Parathyroid adenoma (tissue), 2 donors: ENCODE measurements at regions not wholly inside any gene's neighbourhood (a gene's known extent, or its start where the extent isn't known, plus 50 kb on each side); places are given as distances from the start of the nearest gene placed in this dataset.
A peak's percentile ranks its signal among the peaks of the same experiment; 100 is the strongest.

Experiments used
- H2AFZ ChIP-seq: fragments of 300-600 bp; sonication (generic); one replicate; pipeline ENCODE4 v1.7.0; 2017; ENCODE audit warnings: antibody characterized with exemption, mild to moderate bottlenecking
- H3K27ac ChIP-seq: fragments of 300-600 bp; sonication (generic); one replicate; pipeline ENCODE4 v1.7.0; 2017
- H3K27me3 ChIP-seq: fragments of 300-600 bp; sonication (generic); one replicate; pipeline ENCODE4 v1.7.0; 2017; ENCODE audit warnings: low read length; ENCODE audit not compliant: control insufficient read depth, insufficient read depth
- H3K36me3 ChIP-seq: fragments of 300-600 bp; sonication (generic); one replicate; pipeline ENCODE4 v1.7.0; 2017; ENCODE audit warnings: low read length; ENCODE audit not compliant: control insufficient read depth, insufficient read depth
- H3K4me1 ChIP-seq: fragments of 300-600 bp; sonication (generic); one replicate; pipeline ENCODE4 v1.7.0; 2017; ENCODE audit warnings: control low read depth
- H3K4me2 ChIP-seq: fragments of 300-600 bp; sonication (generic); one replicate; pipeline ENCODE4 v1.7.0; 2017; ENCODE audit warnings: low read length
- H3K4me3 ChIP-seq: fragments of 300-600 bp; sonication (generic); one replicate; pipeline ENCODE4 v1.7.0; 2017; ENCODE audit warnings: low read depth, low read length
- H3K79me2 ChIP-seq: fragments of 300-600 bp; sonication (generic); one replicate; pipeline ENCODE4 v1.7.0; 2017; ENCODE audit warnings: control low read depth
- H3K9ac ChIP-seq: fragments of 300-600 bp; sonication (generic); one replicate; pipeline ENCODE4 v1.7.0; 2017; ENCODE audit warnings: mild to moderate bottlenecking
- H3K9me3 ChIP-seq: fragments of 300-600 bp; sonication (generic); one replicate; pipeline ENCODE4 v1.7.0; 2017; ENCODE audit warnings: low read length; ENCODE audit not compliant: control insufficient read depth
- CTCF ChIP-seq: fragments of 300-600 bp; sonication (generic); IDR thresholded peaks from one replicate; pipeline ENCODE4 v1.7.0; 2017; ENCODE audit warnings: antibody characterized with exemption, mild to moderate bottlenecking
- donor health status: primary hyperparathyroidism.

DNA sequence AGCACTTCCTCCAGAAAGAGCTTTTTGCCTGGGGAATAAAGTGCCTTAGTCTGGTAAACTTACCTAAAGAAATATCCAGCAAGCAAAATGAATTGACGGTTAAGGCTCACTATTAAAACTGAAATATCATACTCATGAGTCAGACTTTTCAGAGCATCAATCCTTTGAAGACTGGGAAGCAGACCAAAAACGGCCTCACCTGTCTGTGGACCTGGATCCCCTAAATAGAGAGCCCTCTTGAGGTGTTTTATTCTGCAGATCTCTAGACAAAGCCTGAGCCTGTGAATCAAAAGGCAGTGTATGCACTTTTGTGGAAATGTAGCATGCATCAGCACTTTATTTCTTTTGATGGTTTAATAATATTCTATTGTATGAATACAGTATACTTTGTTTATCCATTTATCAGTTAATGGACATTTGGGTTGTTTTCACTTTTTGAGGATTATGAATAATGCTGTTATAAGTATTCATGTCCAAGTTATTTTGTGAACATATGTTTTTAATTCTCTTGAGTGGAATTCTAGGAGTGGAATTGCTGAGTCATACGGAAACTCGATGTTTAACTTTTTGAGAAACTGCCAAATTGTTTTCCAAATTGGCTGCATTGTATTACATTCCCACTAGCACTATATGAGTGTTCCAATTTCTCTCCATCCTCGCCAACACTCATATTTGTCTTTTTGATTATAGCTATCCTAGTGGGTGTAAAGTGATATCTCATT lies 449.0 kb upstream of the IGFBP3 start:
- no peaks in the 10 kb centered on the region for H3K9me3 ChIP-seq
- TF ChIP-seq CTCF: no peak
- no peak overlapping the region for H3K4me3 ChIP-seq
- H3K79me2 ChIP-seq: no peaks in the 10 kb centered on the region
- no peak overlapping the region for H3K9ac ChIP-seq
- no peaks in the 10 kb centered on the region for H3K4me1 ChIP-seq
- H3K36me3 ChIP-seq: no peaks in the 10 kb centered on the region
- H3K4me2 ChIP-seq: no peak overlapping the region
- no peak overlapping the region for H2AFZ ChIP-seq
- no peak overlapping the region for H3K27ac ChIP-seq
- H3K27me3 ChIP-seq: no peaks in the 10 kb centered on the region

GRCh38 chr7:46368871-46369270 lies 447.8 kb upstream of the IGFBP3 start:
- H2AFZ ChIP-seq: no peak overlapping the region
- no peaks in the 10 kb centered on the region for H3K27me3 ChIP-seq
- H3K4me3 ChIP-seq: no peak overlapping the region
- H3K4me1 ChIP-seq: no peaks in the 10 kb centered on the region
- no peaks in the 10 kb centered on the region for H3K79me2 ChIP-seq
- H3K9me3 ChIP-seq: no peaks in the 10 kb centered on the region
- H3K36me3 ChIP-seq: no peaks in the 10 kb centered on the region
- no peak for TF ChIP-seq CTCF
- no peak overlapping the region for H3K9ac ChIP-seq
- no peak overlapping the region for H3K4me2 ChIP-seq
- no peak overlapping the region for H3K27ac ChIP-seq

DNA sequence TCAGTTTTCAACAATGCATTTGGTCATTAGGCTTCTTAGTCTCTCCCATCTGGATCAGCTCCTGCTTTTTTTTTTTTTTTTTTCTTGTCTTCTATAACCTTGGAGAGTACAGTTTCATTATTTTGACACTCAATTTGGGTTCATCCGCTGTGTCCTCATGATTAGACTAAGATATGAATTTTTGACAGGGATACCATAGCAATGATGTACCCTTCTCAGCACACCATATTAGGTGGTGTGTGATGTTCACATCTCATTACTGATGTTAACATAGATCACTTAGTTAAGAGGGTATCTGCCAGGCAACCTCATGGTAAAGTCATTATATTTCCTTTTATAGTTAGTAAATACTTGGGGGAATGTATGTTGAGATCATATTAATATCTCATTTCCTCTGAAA lies 445.5 kb upstream of the IGFBP3 start:
- H3K9ac ChIP-seq: no peak overlapping the region
- H3K27ac ChIP-seq: no peak overlapping the region
- H2AFZ ChIP-seq: no peak overlapping the region
- TF ChIP-seq CTCF: no peak
- no peaks in the 10 kb centered on the region for H3K36me3 ChIP-seq
- no peak overlapping the region for H3K4me2 ChIP-seq
- H3K9me3 ChIP-seq: no peaks in the 10 kb centered on the region
- H3K27me3 ChIP-seq: no peaks in the 10 kb centered on the region
- no peaks in the 10 kb centered on the region for H3K4me1 ChIP-seq
- H3K4me3 ChIP-seq: no peak overlapping the region
- no peaks in the 10 kb centered on the region for H3K79me2 ChIP-seq

DNA sequence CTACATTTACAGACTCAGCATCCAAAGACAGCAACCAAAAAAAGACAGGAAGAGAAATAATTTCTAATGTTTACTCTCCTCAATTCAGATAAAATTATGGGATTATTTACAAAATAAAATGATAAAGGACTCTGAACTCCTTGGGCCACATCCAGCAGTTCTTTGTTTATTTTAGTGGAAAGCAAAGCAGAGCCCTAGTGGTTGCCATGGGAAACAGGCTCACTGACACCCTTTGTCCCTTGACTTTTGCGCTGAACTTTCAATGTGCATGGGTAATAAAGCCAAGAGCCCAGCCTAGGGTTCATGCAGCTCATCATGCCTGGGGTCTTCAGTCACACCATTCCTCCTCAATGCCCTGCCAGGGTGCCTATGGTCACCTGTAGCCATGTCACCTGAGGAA lies 442.6 kb upstream of the IGFBP3 start:
- no peak overlapping the region for H3K4me3 ChIP-seq
- H3K27ac ChIP-seq: no peak overlapping the region
- no peak overlapping the region for H3K9ac ChIP-seq
- no peaks in the 10 kb centered on the region for H3K9me3 ChIP-seq
- no peaks in the 10 kb centered on the region for H3K79me2 ChIP-seq
- TF ChIP-seq CTCF: no peak
- peak overlapping the region; percentile 43 for H2AFZ ChIP-seq
- H3K27me3 ChIP-seq: no peaks in the 10 kb centered on the region
- H3K4me1 ChIP-seq: no peaks in the 10 kb centered on the region
- H3K4me2 ChIP-seq: no peak overlapping the region
- no peaks in the 10 kb centered on the region for H3K36me3 ChIP-seq

DNA sequence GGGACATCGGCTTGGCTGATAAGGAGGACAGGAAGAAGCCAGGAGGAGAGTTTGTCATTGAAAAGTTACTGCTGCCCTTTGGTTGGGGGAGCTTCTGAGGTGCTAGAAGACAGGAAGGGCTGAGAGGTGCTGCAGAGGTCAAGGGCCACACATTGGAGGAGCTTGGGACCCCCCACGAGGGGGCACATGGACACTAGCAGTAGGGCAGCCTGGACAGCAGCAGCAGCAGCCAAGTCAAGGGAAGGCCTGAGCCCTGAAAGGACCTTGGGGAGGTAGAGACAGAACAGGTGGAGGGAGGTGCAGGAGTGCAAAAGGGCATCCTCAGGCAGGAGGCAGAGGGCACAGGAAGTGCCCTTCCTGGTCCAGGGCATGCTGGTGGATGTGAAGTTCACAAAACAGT lies 439.7 kb upstream of the IGFBP3 start:
- H3K9ac ChIP-seq: no peak overlapping the region
- H2AFZ ChIP-seq: no peak overlapping the region
- H3K27me3 ChIP-seq: no peaks in the 10 kb centered on the region
- no peaks in the 10 kb centered on the region for H3K4me1 ChIP-seq
- H3K36me3 ChIP-seq: no peaks in the 10 kb centered on the region
- H3K4me2 ChIP-seq: no peak overlapping the region
- H3K79me2 ChIP-seq: no peaks in the 10 kb centered on the region
- H3K4me3 ChIP-seq: no peak overlapping the region
- no peak overlapping the region for H3K27ac ChIP-seq
- no peaks in the 10 kb centered on the region for H3K9me3 ChIP-seq
- TF ChIP-seq CTCF: no peak
